ENCODE measurements at regions not wholly inside any gene's neighbourhood (a gene's known extent, or its start where the extent isn't known, plus 50 kb on each side); places are given as distances from the start of the nearest gene placed in this dataset.

- DNase-seq, result no peak
- no peaks in the 10 kb centered on the region for H3K9me3 Mint-ChIP-seq
- H3K4me1 Mint-ChIP-seq, result no peaks in the 10 kb centered on the region
- H3K4me3 Mint-ChIP-seq, result no peak overlapping the region
- H3K36me3 Mint-ChIP-seq, result no peaks in the 10 kb centered on the region
- no peak overlapping the region for H3K27ac Mint-ChIP-seq
- H3K27me3 Mint-ChIP-seq, result peaks cover 15% of the 10 kb centered on the region
Observed at GRCh38 chr2:237270520-237270919, 143.4 kb downstream of the COL6A3 start.

- H3K4me1 Mint-ChIP-seq, result no peaks in the 10 kb centered on the region
- H3K27me3 Mint-ChIP-seq, result peaks cover 22% of the 10 kb centered on the region
- no peaks in the 10 kb centered on the region for H3K36me3 Mint-ChIP-seq
- DNase-seq, result no peak
- H3K9me3 Mint-ChIP-seq, result no peaks in the 10 kb centered on the region
- H3K4me3 Mint-ChIP-seq, result no peak overlapping the region
- H3K27ac Mint-ChIP-seq, result no peak overlapping the region
Observed at GRCh38 chr2:237271698-237272652, 142.0 kb downstream of the COL6A3 start.
